ENCODE measurements at regions not wholly inside any gene's neighbourhood (a gene's known extent, or its start where the extent isn't known, plus 50 kb on each side); places are given as distances from the start of the nearest gene placed in this dataset.

- TF ChIP-seq BCL6B (tag by site-specific recombination; IDR thresholded peaks at IDR 0.05): no peak
- peak; percentile 64 for TF ChIP-seq ZSCAN30 (tag by site-specific recombination; IDR thresholded peaks at IDR 0.05)
- no peak for TF ChIP-seq GLI2 (tag by site-specific recombination; IDR thresholded peaks at IDR 0.05; ENCODE audit: borderline replicate concordance, low read depth)
- no peak for TF ChIP-seq ZNF664 (tag by site-specific recombination; IDR thresholded peaks at IDR 0.05)
- no peak for TF ChIP-seq ZNF473 (tag by site-specific recombination; IDR thresholded peaks at IDR 0.05)
- no peak for TF ChIP-seq ZNF610 (tag by site-specific recombination; IDR thresholded peaks at IDR 0.05; ENCODE audit: borderline replicate concordance)
- TF ChIP-seq BCL11B (tag by site-specific recombination; IDR thresholded peaks at IDR 0.05; ENCODE audit: low read depth): peak; percentile 80; the same call in 1 of the 2 replicates
- TF ChIP-seq ZNF426 (tag by site-specific recombination; IDR thresholded peaks at IDR 0.05): no peak
- TF ChIP-seq ZBTB44 (tag by site-specific recombination; IDR thresholded peaks at IDR 0.05): peak; percentile 78
- no peak for TF ChIP-seq MYNN (tag by site-specific recombination; IDR thresholded peaks at IDR 0.05; ENCODE audit: borderline replicate concordance)
- TF ChIP-seq KLF8 (tag by site-specific recombination; IDR thresholded peaks at IDR 0.05): no peak
- TF ChIP-seq ZBTB7A (tag by site-specific recombination; IDR thresholded peaks at IDR 0.05; ENCODE audit: low read depth): no peak
- peak; percentile 72; the same call in 1 of the 2 replicates for TF ChIP-seq ZNF843 (tag by site-specific recombination; IDR thresholded peaks at IDR 0.05)
- TF ChIP-seq ZIC2 (tag by site-specific recombination; IDR thresholded peaks at IDR 0.05): peak; percentile 97
- no peak for TF ChIP-seq HOXA7 (CRISPR knock-in tag; IDR thresholded peaks at IDR 0.05; ENCODE audit: borderline replicate concordance)
- peak; percentile 90 for TF ChIP-seq GLIS1 (tag by site-specific recombination; IDR thresholded peaks at IDR 0.05)
- TF ChIP-seq ZNF571 (tag by site-specific recombination; IDR thresholded peaks at IDR 0.05): no peak
- peak; percentile 76 for TF ChIP-seq ZNF423 (tag by site-specific recombination; IDR thresholded peaks at IDR 0.05)
- no peak for TF ChIP-seq ZNF560 (tag by site-specific recombination; IDR thresholded peaks at IDR 0.05; ENCODE audit: borderline replicate concordance)
- TF ChIP-seq ZNF211 (tag by site-specific recombination; IDR thresholded peaks at IDR 0.05; ENCODE audit: low read depth): no peak
- no peak; the same call in 1 of the 2 replicates for TF ChIP-seq ZNF184 (tag by site-specific recombination; IDR thresholded peaks at IDR 0.05)
- no peak for TF ChIP-seq ZNF514 (tag by site-specific recombination; IDR thresholded peaks at IDR 0.05)
- no peak for TF ChIP-seq ZNF776 (tag by site-specific recombination; IDR thresholded peaks at IDR 0.05; ENCODE audit: borderline replicate concordance)
- no peak for TF ChIP-seq OVOL3 (tag by site-specific recombination; IDR thresholded peaks at IDR 0.05)
- TF ChIP-seq ZNF266 (tag by site-specific recombination; IDR thresholded peaks at IDR 0.05; ENCODE audit: low read depth): no peak
- TF ChIP-seq ZNF692 (tag by site-specific recombination; IDR thresholded peaks at IDR 0.05): 0 out of 2 replicates have a peak, but pooled peaks have one; percentile 44
- TF ChIP-seq ZNF114 (tag by site-specific recombination; IDR thresholded peaks at IDR 0.05): no peak
- TF ChIP-seq ZBTB10 (tag by site-specific recombination; IDR thresholded peaks at IDR 0.05): no peak
- TF ChIP-seq EGR2 (tag by site-specific recombination; IDR thresholded peaks at IDR 0.05; ENCODE audit: low read depth): peak; percentile 62; the same call in 1 of the 2 replicates
- TF ChIP-seq ZNF174 (tag by site-specific recombination; IDR thresholded peaks at IDR 0.05): no peak
- no peak for TF ChIP-seq ZNF202 (tag by site-specific recombination; IDR thresholded peaks at IDR 0.05; ENCODE audit: borderline replicate concordance)
- no peak for TF ChIP-seq ZNF645 (tag by site-specific recombination; IDR thresholded peaks at IDR 0.05)
- 0 out of 2 replicates have a peak, but pooled peaks have one; percentile 37 for TF ChIP-seq ZNF600 (tag by site-specific recombination; IDR thresholded peaks at IDR 0.05)
Measured at GRCh38 chr13:30832845-30833332, 73.2 kb upstream of the MEDAG start (continued).

All from HEK293 (cell line).